ENCODE measurements at regions not wholly inside any gene's neighbourhood (a gene's known extent, or its start where the extent isn't known, plus 50 kb on each side); places are given as distances from the start of the nearest gene placed in this dataset.

- H3K36me3 Mint-ChIP-seq: no peaks in the 10 kb centered on the region
Observed at GRCh38 chr15:31276596-31277298, 49.9 kb upstream of the KLF13 start.

More at GRCh38 chr15:31276596-31277298, 49.9 kb upstream of the KLF13 start:
- H3K4me3 Mint-ChIP-seq: no peak overlapping the region
- H3K27me3 Mint-ChIP-seq: no peaks in the 10 kb centered on the region
- DNase-seq (no peak), ATAC-seq (no peak)
- H3K4me1 Mint-ChIP-seq: peaks cover 11 to 34% (median 24%) of the 10 kb centered on the region in 4 donors
- no peak overlapping the region for H3K27ac Mint-ChIP-seq
- POLR2A ChIA-PET: no interaction called here
- H3K9me3 Mint-ChIP-seq: no peaks in the 10 kb centered on the region

Measured in naive thymus-derived CD8-positive, alpha-beta T cell (primary cell).